Caco-2 (cell line): ENCODE measurements at regions not wholly inside any gene's neighbourhood (a gene's known extent, or its start where the extent isn't known, plus 50 kb on each side); places are given as distances from the start of the nearest gene placed in this dataset.

Experiments
- BruUV-seq: library from RNA; stranded (reverse); fragments of 400-500 nt; replicated peaks from 2 replicates; lab custom pipeline; 2021; lab: Mats Ljungman, UMichigan
- CTCF ChIA-PET: fragments of 300-600 bp; sonication (Branson Sonifier 250); formaldehyde crosslinking; loops from one replicate; lab custom pipeline; 2022; ENCODE audit warnings: antibody characterized with exemption; lab: Charles Lee
- POLR2A ChIA-PET: fragments of 300-600 bp; sonication (Branson Sonifier 250); formaldehyde crosslinking; loops from one replicate; lab custom pipeline; 2022; ENCODE audit warnings: antibody characterized with exemption; lab: Charles Lee
- DNase-seq, 2 experiments: peaks; one replicate each; pipeline versions ENCODE4 v3.0.0 to v3.0.0-alpha.2; 2020 to 2022
- H3K27me3 ChIP-seq: replicated peaks from 2 replicates; pipeline ENCODE4 v1.6.0; 2011; ENCODE audit warnings: low read length; ENCODE audit not compliant: control insufficient read depth, insufficient read depth
- H3K36me3 ChIP-seq: 2 replicates; pipeline ENCODE4 v1.5.1; 2011; ENCODE audit warnings: low read length; ENCODE audit not compliant: control insufficient read depth, insufficient read depth
- H3K4me1 ChIP-seq: fragments of 250-450 bp; sonication (Bioruptor Pico); 2 replicates; pipeline ENCODE4 v1.5.1; 2020; ENCODE audit warnings: mild to moderate bottlenecking
- H3K4me3 ChIP-seq: 2 replicates; pipeline ENCODE4 v1.5.1; 2011; ENCODE audit warnings: low read depth, mild to moderate bottlenecking, control low read depth, low read length
- H3K9me3 ChIP-seq: fragments of 250-450 bp; sonication (Bioruptor Pico); 2 replicates; pipeline ENCODE4 v1.5.1; 2020; ENCODE audit warnings: mild to moderate bottlenecking, moderate library complexity
- H3K27ac Mint-ChIP-seq: one replicate; pipeline ENCODE4 v1.8.0; 2022; ENCODE audit warnings: mixed read lengths; ENCODE audit not compliant: unreplicated experiment
- H3K27me3 Mint-ChIP-seq: one replicate; pipeline ENCODE4 v1.8.0; 2022; ENCODE audit warnings: mixed read lengths; ENCODE audit not compliant: insufficient read depth, unreplicated experiment
- H3K36me3 Mint-ChIP-seq: one replicate; pipeline ENCODE4 v1.8.0; 2022; ENCODE audit warnings: mild to moderate bottlenecking, mixed read lengths; ENCODE audit not compliant: insufficient read depth, unreplicated experiment
- H3K4me1 Mint-ChIP-seq: one replicate; pipeline ENCODE4 v1.8.0; 2022; ENCODE audit warnings: low read depth, mixed read lengths; ENCODE audit not compliant: unreplicated experiment
- H3K4me3 Mint-ChIP-seq: one replicate; pipeline ENCODE4 v1.8.0; 2022; ENCODE audit warnings: mild to moderate bottlenecking, moderate library complexity, mixed read lengths; ENCODE audit not compliant: unreplicated experiment
- H3K9me3 Mint-ChIP-seq: one replicate; pipeline ENCODE4 v1.8.0; 2022; ENCODE audit warnings: mixed read lengths; ENCODE audit not compliant: unreplicated experiment
- intact Hi-C: fragments of 100-400 bp; cut with micrococcal nuclease; formaldehyde crosslinking; loops from one replicate; pipeline ENCODE4 v1.10.0; 2022; ENCODE audit not compliant: unreplicated experiment
- TF ChIP-seq, protein P1 (sequence below), 2 experiments: fragments of 200-600 bp in 1 of 2; IDR thresholded peaks; 1 replicate in 1 of 2; 2 replicates in 1 of 2; pipeline versions ENCODE4 v1.5.1 to v1.8.0; 2011 to 2022; ENCODE audit warnings: antibody characterized with exemption in 1 of 2, control low read depth in 1 of 2, inconsistent platforms in 1 of 2, low read depth in 1 of 2, low read length in 1 of 2, mild to moderate bottlenecking in 1 of 2, moderate library complexity in 1 of 2; ENCODE audit not compliant: insufficient read depth in 1 of 2, severe bottlenecking in 1 of 2, unreplicated experiment in 1 of 2

DNA sequence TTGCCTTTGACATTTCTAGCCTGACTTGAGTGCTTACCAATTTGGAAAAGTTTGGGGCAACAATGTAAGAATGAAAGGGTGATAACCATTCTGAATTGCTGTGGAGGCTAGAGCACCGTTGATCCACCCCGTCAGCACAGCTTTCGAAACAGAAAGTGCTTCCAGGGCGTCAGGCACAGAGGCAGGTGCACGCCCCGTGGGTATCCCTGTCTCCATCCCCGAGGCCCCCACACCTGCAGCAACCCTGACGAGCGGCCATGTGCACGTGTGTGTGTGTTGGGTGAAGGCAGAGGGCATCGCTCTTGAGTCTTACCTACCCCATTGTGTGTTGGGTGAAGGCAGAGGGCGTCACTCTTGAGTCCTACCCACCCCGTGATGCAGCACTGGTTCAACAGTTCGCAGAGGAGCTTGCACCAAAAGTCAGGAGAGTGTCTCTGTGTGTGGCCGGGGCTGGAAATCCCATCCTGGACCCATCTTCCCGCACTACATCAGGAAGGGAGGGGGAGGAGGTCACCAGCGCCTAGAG lies 404.5 kb downstream of the BRD1 start:
- no peaks in the 10 kb centered on the region for H3K36me3 ChIP-seq
- BruUV-seq, result no TSS peak
- intact Hi-C loops, result no loop called here
- no peak for DNase-seq
- no peaks in the 10 kb centered on the region for H3K27me3 ChIP-seq
- TF ChIP-seq, protein P1, sequence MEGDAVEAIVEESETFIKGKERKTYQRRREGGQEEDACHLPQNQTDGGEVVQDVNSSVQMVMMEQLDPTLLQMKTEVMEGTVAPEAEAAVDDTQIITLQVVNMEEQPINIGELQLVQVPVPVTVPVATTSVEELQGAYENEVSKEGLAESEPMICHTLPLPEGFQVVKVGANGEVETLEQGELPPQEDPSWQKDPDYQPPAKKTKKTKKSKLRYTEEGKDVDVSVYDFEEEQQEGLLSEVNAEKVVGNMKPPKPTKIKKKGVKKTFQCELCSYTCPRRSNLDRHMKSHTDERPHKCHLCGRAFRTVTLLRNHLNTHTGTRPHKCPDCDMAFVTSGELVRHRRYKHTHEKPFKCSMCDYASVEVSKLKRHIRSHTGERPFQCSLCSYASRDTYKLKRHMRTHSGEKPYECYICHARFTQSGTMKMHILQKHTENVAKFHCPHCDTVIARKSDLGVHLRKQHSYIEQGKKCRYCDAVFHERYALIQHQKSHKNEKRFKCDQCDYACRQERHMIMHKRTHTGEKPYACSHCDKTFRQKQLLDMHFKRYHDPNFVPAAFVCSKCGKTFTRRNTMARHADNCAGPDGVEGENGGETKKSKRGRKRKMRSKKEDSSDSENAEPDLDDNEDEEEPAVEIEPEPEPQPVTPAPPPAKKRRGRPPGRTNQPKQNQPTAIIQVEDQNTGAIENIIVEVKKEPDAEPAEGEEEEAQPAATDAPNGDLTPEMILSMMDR (IDR thresholded peaks at IDR 0.05; ENCODE audit: insufficient read depth in 1 of 2, low read depth in 1 of 2, low read length in 1 of 2, severe bottlenecking in 1 of 2, unreplicated experiment in 1 of 2), result no peak
- H3K4me1 ChIP-seq, result no peaks in the 10 kb centered on the region
- Mint-ChIP-seq H3K9me3 (no peaks in the 10 kb centered on the region), H3K36me3 (no peaks in the 10 kb centered on the region), H3K4me1 (no peaks in the 10 kb centered on the region), H3K27ac (no peak overlapping the region), H3K27me3 (peaks cover 28% of the 10 kb centered on the region), H3K4me3 (no peak overlapping the region)
- ChIA-PET CTCF (no interaction called here), POLR2A (no interaction called here)
- no peaks in the 10 kb centered on the region for H3K9me3 ChIP-seq
- H3K4me3 ChIP-seq, result no peak overlapping the region

DNA sequence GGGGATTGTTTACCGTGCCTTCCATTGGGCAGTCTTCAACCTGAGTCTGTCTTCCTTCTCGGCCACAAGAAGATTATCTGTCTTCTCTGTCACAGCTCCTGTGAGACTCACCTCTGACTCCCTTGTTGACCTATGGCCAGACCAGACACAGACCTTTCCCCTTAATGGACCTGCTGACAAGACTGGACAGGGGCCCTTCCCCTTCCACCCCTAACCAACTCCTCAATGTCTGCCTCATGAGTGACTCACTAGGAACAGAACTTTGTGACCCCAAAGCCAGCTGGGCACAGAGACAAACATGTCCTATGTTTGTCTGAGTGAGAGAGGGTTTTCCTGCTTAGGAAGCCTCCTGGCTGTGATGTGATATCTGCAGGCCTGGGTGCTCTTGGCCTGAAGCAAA lies 405.0 kb downstream of the BRD1 start:
- no peaks in the 10 kb centered on the region for H3K4me1 Mint-ChIP-seq
- Histone ChIP-seq H3K4me1 (no peaks in the 10 kb centered on the region), H3K4me3 (no peak overlapping the region), H3K36me3 (no peaks in the 10 kb centered on the region), H3K9me3 (no peaks in the 10 kb centered on the region), H3K27me3 (no peaks in the 10 kb centered on the region)
- CTCF ChIA-PET, result interaction anchor here (0.5 kb wide), 1 partner anchor 75 kb away, joined by 3 read pairs; no protein-coding TSS in a partner anchor
- no peak overlapping the region for H3K4me3 Mint-ChIP-seq
- intact Hi-C loops, result no loop called here
- H3K27me3 Mint-ChIP-seq, result peaks cover 25% of the 10 kb centered on the region
- TF ChIP-seq, protein P1 (IDR thresholded peaks at IDR 0.05; ENCODE audit: insufficient read depth in 1 of 2, low read depth in 1 of 2, low read length in 1 of 2, severe bottlenecking in 1 of 2, unreplicated experiment in 1 of 2), result no peak
- no peak overlapping the region for H3K27ac Mint-ChIP-seq
- DNase-seq, result no peak
- H3K36me3 Mint-ChIP-seq, result no peaks in the 10 kb centered on the region
- no peaks in the 10 kb centered on the region for H3K9me3 Mint-ChIP-seq
- POLR2A ChIA-PET, result no interaction called here
- BruUV-seq, result no TSS peak

DNA sequence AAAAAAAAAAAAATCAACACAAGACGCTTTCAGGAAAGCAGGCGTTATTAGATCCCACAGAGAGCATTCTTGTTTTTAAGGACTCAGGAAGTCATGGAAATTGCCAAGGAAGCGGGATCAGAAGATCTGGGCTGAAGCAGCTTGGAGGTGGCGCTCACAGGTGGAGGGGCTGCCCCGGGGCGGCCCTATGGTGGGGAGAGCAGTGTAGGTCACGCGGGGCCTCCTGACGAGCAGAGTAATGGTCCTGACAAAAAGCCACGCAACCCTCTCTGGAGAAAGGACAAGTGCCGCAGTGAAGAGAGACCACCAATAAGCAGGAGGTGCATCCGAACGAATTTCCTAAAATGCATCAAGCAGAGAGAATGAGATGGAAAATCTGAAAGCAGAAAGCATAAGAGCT lies 407.0 kb downstream of the BRD1 start:
- no TSS peak for BruUV-seq
- no peaks in the 10 kb centered on the region for H3K9me3 Mint-ChIP-seq
- TF ChIP-seq, protein P1 (IDR thresholded peaks at IDR 0.05; ENCODE audit: insufficient read depth in 1 of 2, low read depth in 1 of 2, low read length in 1 of 2, severe bottlenecking in 1 of 2, unreplicated experiment in 1 of 2), result no peak
- no peak overlapping the region for H3K27ac Mint-ChIP-seq
- intact Hi-C loops, result no loop called here
- H3K4me1 Mint-ChIP-seq, result no peaks in the 10 kb centered on the region
- no peaks in the 10 kb centered on the region for H3K36me3 Mint-ChIP-seq
- Histone ChIP-seq H3K36me3 (no peaks in the 10 kb centered on the region), H3K4me3 (no peak overlapping the region), H3K4me1 (no peaks in the 10 kb centered on the region), H3K27me3 (no peaks in the 10 kb centered on the region), H3K9me3 (no peaks in the 10 kb centered on the region)
- ChIA-PET POLR2A (no interaction called here), CTCF (no interaction called here)
- H3K27me3 Mint-ChIP-seq, result peaks cover 24% of the 10 kb centered on the region
- H3K4me3 Mint-ChIP-seq, result no peak overlapping the region
- no peak for DNase-seq
